Ovary (tissue), 7 donors: ENCODE measurements at regions not wholly inside any gene's neighbourhood (a gene's known extent, or its start where the extent isn't known, plus 50 kb on each side); places are given as distances from the start of the nearest gene placed in this dataset.

ENCODE experiments used
- DNase-seq, 5 donors: peaks; one replicate each; pipeline ENCODE4 v3.0.0-alpha.2; 2019 to 2020
- H3K27ac ChIP-seq, 2 donors: fragments of 200-600 bp; one replicate each; pipeline versions ENCODE4 v1.5.1 to v1.8.0; 2019 to 2022
- H3K27me3 ChIP-seq: fragments of 200-600 bp; one replicate; pipeline ENCODE4 v1.8.0; 2022
- H3K36me3 ChIP-seq: fragments of 200-600 bp; sonication (generic); one replicate; pipeline ENCODE4 v1.5.1; 2019
- H3K4me1 ChIP-seq: one replicate; pipeline ENCODE4 v1.8.1; 2013; ENCODE audit warnings: mild to moderate bottlenecking, moderate library complexity; ENCODE audit not compliant: insufficient read depth
- H3K4me3 ChIP-seq: fragments of 200-600 bp; sonication (generic); one replicate; pipeline ENCODE4 v1.5.1; 2017
- H3K9me3 ChIP-seq, 2 donors: fragments of 200-600 bp in 1 of 2; sonication (generic) in 1 of 2; one replicate each; pipeline versions ENCODE4 v1.5.1 to v1.8.1; 2013 to 2019; ENCODE audit warnings: mild to moderate bottlenecking in 1 of 2, moderate library complexity in 1 of 2
- CTCF ChIP-seq, 3 donors: fragments of 450-650 bp in 2 of 3; fragments of 200-600 bp in 1 of 3; IDR thresholded peaks; one replicate each; pipeline versions ENCODE4 v1.5.1 to v1.8.0; 2016 to 2022; ENCODE audit warnings: antibody characterized with exemption in 3 of 3, mild to moderate bottlenecking in 1 of 3
- EP300 ChIP-seq: sonication (generic); formaldehyde crosslinking; IDR thresholded peaks from one replicate; pipeline ENCODE4 v1.6.1; 2017; ENCODE audit warnings: antibody characterized with exemption
- POLR2A ChIP-seq: fragments of 450-650 bp; IDR thresholded peaks from one replicate; pipeline ENCODE4 v1.6.1; 2017; ENCODE audit warnings: antibody characterized with exemption, mild to moderate bottlenecking, moderate library complexity
- WGBS, 3 donors: extraction: QIAGEN DNeasy Blood & Tissue Kit in 1 of 3; methylation state at CpG; one replicate each; pipeline versions ENCODE4 v1.1.5 to v1.1.7; 2013 to 2017; 5-methylcytosine and 5-hydroxymethylcytosine counted together
- intact Hi-C, 4 donors: fragments of 100-400 bp; cut with DNase I; formaldehyde crosslinking; loops; one replicate each; pipeline versions ENCODE4 v1.11.0 to v1.15.1; 2022 to 2023
- donor health status: DM: no; HTN: no; CAD: no; lungs with moderate emphysema.
- donor health status: DM: no; HTN: no; CAD: no.
- donor health status: Bipolar disorder and iron deficiency.
- donor health status: DM: no; HTN: no; CAD: no.
- donor health status: DM: yes; HTN: yes; CAD: no.

GRCh38 chr17:59505610-59506276 is 59.7 kb upstream of the DHX40 start:
- TF ChIP-seq EP300 = no peak
- TF ChIP-seq POLR2A = no peak
- TF ChIP-seq CTCF (IDR thresholded peaks at IDR 0.05) = no peak
- no peaks in the 10 kb centered on the region for H3K27me3 ChIP-seq
- no peaks in the 10 kb centered on the region for H3K4me1 ChIP-seq
- 84 to 91% (median 88%) methylated on average over 4 of the region's 4 CpGs for WGBS, 3 donors
- H3K36me3 ChIP-seq = no peaks in the 10 kb centered on the region
- H3K27ac ChIP-seq = no peak overlapping the region
- no peak for DNase-seq
- no peaks in the 10 kb centered on the region for H3K9me3 ChIP-seq
- intact Hi-C loops = no loop called here
- no peak overlapping the region for H3K4me3 ChIP-seq

- 91 to 93% (median 92%) methylated on average over 9 of the region's 9 CpGs for WGBS, 3 donors
These were observed 58.3 kb upstream of the DHX40 start for GRCh38 chr17:59506894-59507726.

GRCh38 chr17:59508999-59509625 is 56.3 kb upstream of the DHX40 start:
- Histone ChIP-seq H3K4me1 (peaks cover 2% of the 10 kb centered on the region), H3K4me3 (no peak overlapping the region), H3K36me3 (no peaks in the 10 kb centered on the region), H3K9me3 (no peaks in the 10 kb centered on the region), H3K27ac (no peak overlapping the region), H3K27me3 (no peaks in the 10 kb centered on the region)
- no peak for DNase-seq
- TF ChIP-seq CTCF (IDR thresholded peaks at IDR 0.05) (no peak), POLR2A (no peak), EP300 (no peak)
- intact Hi-C loops = no loop called here
- 88 to 91% (median 89%) methylated on average over 7 of the region's 7 CpGs for WGBS, 3 donors

More at GRCh38 chr17:59506894-59507726, 58.3 kb upstream of the DHX40 start:
- DNase-seq = no peak
- intact Hi-C loops = no loop called here
- no peak overlapping the region for H3K27ac ChIP-seq
- no peaks in the 10 kb centered on the region for H3K36me3 ChIP-seq
- H3K4me3 ChIP-seq = no peak overlapping the region
- no peaks in the 10 kb centered on the region for H3K27me3 ChIP-seq
- no peak for TF ChIP-seq CTCF (IDR thresholded peaks at IDR 0.05)
- no peak for TF ChIP-seq EP300
- no peak for TF ChIP-seq POLR2A
- H3K9me3 ChIP-seq = no peaks in the 10 kb centered on the region
- H3K4me1 ChIP-seq = no peaks in the 10 kb centered on the region

DNA sequence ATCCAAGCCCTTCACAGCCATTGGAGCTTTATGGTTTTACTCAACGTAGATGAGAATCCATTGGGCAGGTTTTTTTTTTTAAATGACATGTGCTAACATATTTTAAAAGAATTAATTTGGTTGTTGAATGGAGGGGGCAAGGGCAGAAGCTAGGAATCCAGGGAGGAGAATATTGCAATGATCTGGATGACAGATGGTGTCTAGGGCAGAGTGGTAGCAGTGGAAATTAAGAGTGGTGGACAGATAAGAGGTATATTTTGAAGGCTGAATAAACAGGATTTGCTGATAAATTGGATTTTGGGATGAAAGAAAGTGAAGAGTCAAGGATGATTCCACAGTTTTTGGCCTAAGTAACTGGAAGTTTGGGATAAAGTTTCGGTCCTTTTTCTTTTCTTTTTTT is 54.8 kb upstream of the DHX40 start:
- no peak for DNase-seq
- peaks cover 7% of the 10 kb centered on the region for H3K4me1 ChIP-seq
- TF ChIP-seq POLR2A = no peak
- TF ChIP-seq CTCF (IDR thresholded peaks at IDR 0.05) = no peak
- TF ChIP-seq EP300 = no peak
- intact Hi-C loops = no loop called here
- no peak overlapping the region for H3K27ac ChIP-seq
- H3K27me3 ChIP-seq = no peaks in the 10 kb centered on the region
- no peak overlapping the region for H3K4me3 ChIP-seq
- H3K36me3 ChIP-seq = no peaks in the 10 kb centered on the region
- 57 to 78% (median 70%) methylated on average over 2 of the region's 2 CpGs for WGBS, 3 donors
- no peaks in the 10 kb centered on the region for H3K9me3 ChIP-seq
